ENCODE measurements at regions not wholly inside any gene's neighbourhood (a gene's known extent, or its start where the extent isn't known, plus 50 kb on each side); places are given as distances from the start of the nearest gene placed in this dataset.
"Not testable (repeated sequence)": the region's sequence is repeated elsewhere in the genome, so short reads cannot be mapped to it uniquely, and the experiment has no call there.

DNA sequence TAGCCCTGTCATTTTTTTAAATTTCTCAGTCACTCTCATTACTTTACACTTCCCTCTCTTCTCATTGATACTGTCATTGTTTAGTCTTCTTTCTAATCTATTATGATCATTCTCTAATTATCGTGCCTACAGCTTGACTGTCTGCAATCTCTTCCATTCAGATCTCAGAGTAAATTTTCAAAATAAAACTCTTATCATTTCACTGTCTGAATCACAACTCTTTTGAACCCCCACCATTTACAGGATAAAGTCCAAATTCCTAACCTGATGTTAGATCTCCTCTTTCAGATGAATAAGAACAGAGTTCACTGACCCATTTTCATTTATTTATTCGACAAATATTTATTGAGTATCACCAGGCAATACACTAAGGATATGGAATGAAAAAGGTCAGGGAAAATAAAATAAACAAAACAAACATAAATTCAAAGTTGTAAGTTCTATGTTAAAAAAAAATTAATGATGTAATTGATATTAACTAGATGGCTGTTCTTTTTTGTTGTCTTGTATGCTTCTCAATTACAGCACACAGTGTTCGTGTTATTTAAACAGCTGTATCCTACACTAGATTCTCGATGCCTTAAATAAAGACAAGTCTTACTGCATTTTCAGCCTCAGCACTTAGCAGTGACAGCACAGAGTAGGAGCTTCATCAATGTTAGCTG lies 631.0 kb downstream of the IRS1 start:
- H4K20me1 ChIP-seq (ENCODE audit: insufficient read depth, poor library complexity, severe bottlenecking): no peaks in the 10 kb centered on the region
- H3K79me2 ChIP-seq: no peaks in the 10 kb centered on the region
- H3K27me3 ChIP-seq: no peaks in the 10 kb centered on the region
- WGBS (ENCODE audit: low lambda C conversion rate, missing lambda C conversion rate): 83% methylated on average over 4 of the region's 4 CpGs
- no peak overlapping the region for H3K4me3 ChIP-seq
- no peaks in the 10 kb centered on the region for H3K36me3 ChIP-seq (replicated peaks; ENCODE audit: insufficient read depth, low read depth)
- DNase-seq (ENCODE audit: low spot score): no peak
- H3K27ac ChIP-seq: no peak overlapping the region
- TF ChIP-seq, protein P1, sequence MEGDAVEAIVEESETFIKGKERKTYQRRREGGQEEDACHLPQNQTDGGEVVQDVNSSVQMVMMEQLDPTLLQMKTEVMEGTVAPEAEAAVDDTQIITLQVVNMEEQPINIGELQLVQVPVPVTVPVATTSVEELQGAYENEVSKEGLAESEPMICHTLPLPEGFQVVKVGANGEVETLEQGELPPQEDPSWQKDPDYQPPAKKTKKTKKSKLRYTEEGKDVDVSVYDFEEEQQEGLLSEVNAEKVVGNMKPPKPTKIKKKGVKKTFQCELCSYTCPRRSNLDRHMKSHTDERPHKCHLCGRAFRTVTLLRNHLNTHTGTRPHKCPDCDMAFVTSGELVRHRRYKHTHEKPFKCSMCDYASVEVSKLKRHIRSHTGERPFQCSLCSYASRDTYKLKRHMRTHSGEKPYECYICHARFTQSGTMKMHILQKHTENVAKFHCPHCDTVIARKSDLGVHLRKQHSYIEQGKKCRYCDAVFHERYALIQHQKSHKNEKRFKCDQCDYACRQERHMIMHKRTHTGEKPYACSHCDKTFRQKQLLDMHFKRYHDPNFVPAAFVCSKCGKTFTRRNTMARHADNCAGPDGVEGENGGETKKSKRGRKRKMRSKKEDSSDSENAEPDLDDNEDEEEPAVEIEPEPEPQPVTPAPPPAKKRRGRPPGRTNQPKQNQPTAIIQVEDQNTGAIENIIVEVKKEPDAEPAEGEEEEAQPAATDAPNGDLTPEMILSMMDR (IDR thresholded peaks at IDR 0.05; ENCODE audit: poor library complexity): no peak
- no peak for TF ChIP-seq EZH2 (IDR thresholded peaks at IDR 0.05; ENCODE audit: borderline replicate concordance)
- TF ChIP-seq EZH2phosphoT487 (IDR thresholded peaks at IDR 0.05; ENCODE audit: low read depth, severe bottlenecking, unreplicated experiment): no peak
- H2AFZ ChIP-seq: no peak overlapping the region
- no peaks in the 10 kb centered on the region for H3K9me2 ChIP-seq (replicated peaks; ENCODE audit: insufficient read depth)
- no peaks in the 10 kb centered on the region for H3K9me3 ChIP-seq (ENCODE audit: low read depth)
- H3K4me2 ChIP-seq: no peak overlapping the region
- no peaks in the 10 kb centered on the region for H3K4me1 ChIP-seq (ENCODE audit: insufficient read depth)

DNA sequence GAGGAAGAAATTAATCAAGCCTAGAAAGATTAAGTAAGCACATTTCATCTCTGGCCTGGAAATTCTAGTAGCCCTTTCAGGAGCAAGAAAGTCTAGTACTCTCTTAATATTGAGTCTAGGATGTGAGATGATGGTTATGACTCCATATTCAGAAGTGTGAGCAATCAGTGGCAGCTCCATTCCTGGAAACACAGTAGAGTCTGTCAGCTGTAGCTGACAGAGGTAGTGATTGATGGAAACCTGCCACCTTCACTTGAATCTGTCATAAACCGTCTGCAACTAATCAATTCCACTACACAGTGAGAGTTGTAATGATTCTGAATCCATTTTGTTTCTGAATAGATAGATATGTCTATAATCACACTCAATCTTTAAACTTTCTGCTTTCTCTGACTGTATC lies 635.1 kb downstream of the IRS1 start:
- H2AFZ ChIP-seq: no peak overlapping the region
- H3K9me2 ChIP-seq (replicated peaks; ENCODE audit: insufficient read depth): no peaks in the 10 kb centered on the region
- no peaks in the 10 kb centered on the region for H4K20me1 ChIP-seq (ENCODE audit: insufficient read depth, poor library complexity, severe bottlenecking)
- TF ChIP-seq EZH2 (IDR thresholded peaks at IDR 0.05; ENCODE audit: borderline replicate concordance) (no peak), EZH2phosphoT487 (IDR thresholded peaks at IDR 0.05; ENCODE audit: low read depth, severe bottlenecking, unreplicated experiment) (no peak)
- TF ChIP-seq, protein P1 (IDR thresholded peaks at IDR 0.05; ENCODE audit: poor library complexity): no peak
- no peaks in the 10 kb centered on the region for H3K79me2 ChIP-seq
- H3K4me3 ChIP-seq: no peak overlapping the region
- no peak overlapping the region for H3K27ac ChIP-seq
- no peaks in the 10 kb centered on the region for H3K9me3 ChIP-seq (ENCODE audit: low read depth)
- H3K27me3 ChIP-seq: no peaks in the 10 kb centered on the region
- no peak for DNase-seq (ENCODE audit: low spot score)
- no peak overlapping the region for H3K4me2 ChIP-seq
- H3K36me3 ChIP-seq (replicated peaks; ENCODE audit: insufficient read depth, low read depth): no peaks in the 10 kb centered on the region
- peaks cover 3% of the 10 kb centered on the region for H3K4me1 ChIP-seq (ENCODE audit: insufficient read depth)
- 82% methylated on average over 1 of the region's 1 CpG for WGBS (ENCODE audit: low lambda C conversion rate, missing lambda C conversion rate)

DNA sequence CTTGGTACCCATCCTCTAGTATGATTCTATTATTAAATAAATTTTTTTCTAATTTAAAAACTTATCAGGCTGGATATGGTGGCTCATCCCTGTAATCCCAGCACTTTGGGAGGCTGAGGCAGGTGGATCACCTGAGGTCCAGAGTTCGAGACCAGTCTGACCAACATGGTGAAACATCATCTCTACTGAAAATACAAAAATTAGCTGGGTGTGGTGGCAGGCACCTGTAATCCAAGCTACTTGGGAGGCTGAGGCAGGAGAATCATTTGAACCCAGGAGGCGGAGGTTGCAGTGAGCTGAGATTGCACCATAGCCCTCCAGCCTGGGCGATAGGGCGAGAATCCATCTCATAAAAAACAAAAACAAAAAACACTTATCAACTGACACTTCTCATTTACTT lies 639.0 kb downstream of the IRS1 start:
- not testable (repeated sequence) for H3K27ac ChIP-seq

DNA sequence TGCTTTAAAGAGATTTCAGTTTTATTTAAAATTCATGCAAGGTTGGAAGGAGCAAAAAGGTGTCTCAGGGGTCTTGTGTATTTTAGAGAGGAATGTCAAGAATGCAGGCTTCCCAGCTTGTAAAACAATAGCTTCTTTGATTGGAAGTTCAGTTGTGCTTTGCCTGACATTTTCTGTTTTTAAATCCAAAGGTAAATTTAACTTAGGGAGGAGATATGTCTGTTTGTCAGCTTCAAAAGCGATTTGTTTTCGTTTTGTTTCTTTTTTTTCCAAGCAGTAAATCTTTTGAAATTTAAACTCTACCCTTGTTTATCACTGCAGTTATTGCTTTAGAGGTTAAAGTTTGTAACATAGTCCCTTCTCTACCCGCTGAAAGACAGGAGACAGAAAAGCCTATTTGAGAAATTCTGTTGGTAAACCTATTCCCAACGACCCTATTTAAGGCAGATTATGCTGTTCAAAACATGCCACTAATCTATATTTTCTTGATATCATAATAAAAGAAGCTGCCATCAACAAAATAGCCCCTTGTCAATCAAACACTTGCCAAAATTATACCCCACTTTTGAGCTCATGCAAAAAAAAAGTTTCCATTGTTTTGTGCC lies 639.6 kb downstream of the IRS1 start:
- H3K79me2 ChIP-seq: no peaks in the 10 kb centered on the region
- H2AFZ ChIP-seq: peak overlapping the region; percentile 45
- no peak overlapping the region for H3K27ac ChIP-seq
- DNase-seq (ENCODE audit: low spot score): no peak
- H3K36me3 ChIP-seq (replicated peaks; ENCODE audit: insufficient read depth, low read depth): no peaks in the 10 kb centered on the region
- no peaks in the 10 kb centered on the region for H3K9me3 ChIP-seq (ENCODE audit: low read depth)
- no peaks in the 10 kb centered on the region for H3K27me3 ChIP-seq
- H3K9me2 ChIP-seq (replicated peaks; ENCODE audit: insufficient read depth): no peaks in the 10 kb centered on the region
- H3K4me1 ChIP-seq (ENCODE audit: insufficient read depth): peaks cover 6% of the 10 kb centered on the region
- H3K4me3 ChIP-seq: no peak overlapping the region
- H3K4me2 ChIP-seq: peak overlapping the region; percentile 45
- WGBS (ENCODE audit: low lambda C conversion rate, missing lambda C conversion rate): 3% methylated on average over 4 of the region's 4 CpGs
- TF ChIP-seq EZH2phosphoT487 (IDR thresholded peaks at IDR 0.05; ENCODE audit: low read depth, severe bottlenecking, unreplicated experiment): no peak
- TF ChIP-seq, protein P1 (IDR thresholded peaks at IDR 0.05; ENCODE audit: poor library complexity): no peak
- TF ChIP-seq EZH2 (IDR thresholded peaks at IDR 0.05; ENCODE audit: borderline replicate concordance): no peak
- H4K20me1 ChIP-seq (ENCODE audit: insufficient read depth, poor library complexity, severe bottlenecking): no peaks in the 10 kb centered on the region

More for the DNA sequence above, 639.0 kb downstream of the IRS1 start:
- H3K9me3 ChIP-seq (ENCODE audit: low read depth); H3K4me1 ChIP-seq (ENCODE audit: insufficient read depth); H4K20me1 ChIP-seq (ENCODE audit: insufficient read depth, poor library complexity, severe bottlenecking); H3K27me3 ChIP-seq; H3K4me3 ChIP-seq; H3K36me3 ChIP-seq (replicated peaks; ENCODE audit: insufficient read depth, low read depth); H3K4me2 ChIP-seq; H3K79me2 ChIP-seq; DNase-seq (ENCODE audit: low spot score); H3K9me2 ChIP-seq (replicated peaks; ENCODE audit: insufficient read depth); H2AFZ ChIP-seq: not testable (repeated sequence)
- WGBS (ENCODE audit: low lambda C conversion rate, missing lambda C conversion rate): over 99% methylated on average over 4 of the region's 4 CpGs

Measured in hepatocyte (in vitro differentiated cells).